ENCODE measurements at regions not wholly inside any gene's neighbourhood (a gene's known extent, or its start where the extent isn't known, plus 50 kb on each side); places are given as distances from the start of the nearest gene placed in this dataset.

DNA sequence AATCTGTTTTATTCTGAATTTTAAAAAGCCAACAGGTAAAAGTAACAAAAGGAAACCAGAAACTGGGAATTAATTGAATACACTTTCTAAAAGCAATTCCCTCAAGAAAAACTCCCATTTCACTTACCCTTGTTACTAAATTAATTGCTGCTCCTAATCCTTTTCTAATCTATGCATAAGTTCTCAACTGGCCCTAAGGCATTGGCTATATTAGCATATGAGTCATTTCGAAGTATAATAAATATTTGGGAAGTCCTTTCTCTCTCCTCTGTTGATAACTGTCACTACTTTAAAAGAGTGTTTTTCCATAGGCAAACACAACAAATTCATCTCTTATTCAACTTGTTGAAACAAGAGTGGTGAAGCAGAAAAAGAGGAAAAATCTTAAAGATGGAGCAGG lies 486.5 kb upstream of the HTR2C start:
- no peaks in the 10 kb centered on the region for H3K27me3 ChIP-seq
- WGBS, 2 donors, result 18 to 25% methylated on average over 1 of the region's 1 CpG
- no peak overlapping the region for H3K4me3 ChIP-seq
- no peak for TF ChIP-seq POLR2A (IDR thresholded peaks at IDR 0.05)
- TF ChIP-seq, protein P1, sequence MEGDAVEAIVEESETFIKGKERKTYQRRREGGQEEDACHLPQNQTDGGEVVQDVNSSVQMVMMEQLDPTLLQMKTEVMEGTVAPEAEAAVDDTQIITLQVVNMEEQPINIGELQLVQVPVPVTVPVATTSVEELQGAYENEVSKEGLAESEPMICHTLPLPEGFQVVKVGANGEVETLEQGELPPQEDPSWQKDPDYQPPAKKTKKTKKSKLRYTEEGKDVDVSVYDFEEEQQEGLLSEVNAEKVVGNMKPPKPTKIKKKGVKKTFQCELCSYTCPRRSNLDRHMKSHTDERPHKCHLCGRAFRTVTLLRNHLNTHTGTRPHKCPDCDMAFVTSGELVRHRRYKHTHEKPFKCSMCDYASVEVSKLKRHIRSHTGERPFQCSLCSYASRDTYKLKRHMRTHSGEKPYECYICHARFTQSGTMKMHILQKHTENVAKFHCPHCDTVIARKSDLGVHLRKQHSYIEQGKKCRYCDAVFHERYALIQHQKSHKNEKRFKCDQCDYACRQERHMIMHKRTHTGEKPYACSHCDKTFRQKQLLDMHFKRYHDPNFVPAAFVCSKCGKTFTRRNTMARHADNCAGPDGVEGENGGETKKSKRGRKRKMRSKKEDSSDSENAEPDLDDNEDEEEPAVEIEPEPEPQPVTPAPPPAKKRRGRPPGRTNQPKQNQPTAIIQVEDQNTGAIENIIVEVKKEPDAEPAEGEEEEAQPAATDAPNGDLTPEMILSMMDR (IDR thresholded peaks at IDR 0.05), result no peak
- intact Hi-C loops (cut with DNase I), result no loop called here
- DNase-seq, result no peak
- no peak overlapping the region for H3K27ac ChIP-seq
- H3K36me3 ChIP-seq, result no peaks in the 10 kb centered on the region
- no peaks in the 10 kb centered on the region for H3K4me1 ChIP-seq
- peaks cover 0 to under 1% (median 0%) of the 10 kb centered on the region in 3 donors for H3K9me3 ChIP-seq

DNA sequence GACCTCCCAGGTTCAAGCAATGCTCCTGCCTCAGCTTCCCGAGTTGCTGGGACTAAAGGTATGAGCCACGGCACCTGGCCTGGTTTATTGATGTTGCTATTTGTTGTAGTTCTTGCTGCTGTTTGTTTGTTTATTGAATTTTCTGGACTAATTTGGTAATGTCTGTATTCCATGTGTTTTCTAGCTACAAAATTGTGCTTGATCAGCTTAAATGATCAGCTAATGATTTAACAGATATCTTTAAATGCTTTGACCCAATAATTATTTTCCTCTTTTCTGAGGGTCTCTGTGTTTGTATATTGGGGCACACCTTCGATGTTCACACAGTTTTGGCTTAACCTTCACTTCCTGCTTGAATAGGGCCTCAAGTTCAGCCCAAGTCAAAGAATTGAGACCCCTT lies 488.1 kb upstream of the HTR2C start:
- TF ChIP-seq, protein P1 (IDR thresholded peaks at IDR 0.05), result no peak
- TF ChIP-seq POLR2A (IDR thresholded peaks at IDR 0.05), result no peak
- intact Hi-C loops (cut with DNase I), result no loop called here
- Histone ChIP-seq H3K27me3 (no peaks in the 10 kb centered on the region), H3K4me1 (no peaks in the 10 kb centered on the region), H3K4me3 (no peak overlapping the region), H3K36me3 (no peaks in the 10 kb centered on the region), H3K27ac (no peak overlapping the region), H3K9me3 (peaks cover 0 to 5% (median 0%) of the 10 kb centered on the region in 3 donors)
- WGBS, 2 donors, result 59 to 70% methylated on average over 1 to 3 of the region's 3 CpGs
- no peak for DNase-seq

DNA sequence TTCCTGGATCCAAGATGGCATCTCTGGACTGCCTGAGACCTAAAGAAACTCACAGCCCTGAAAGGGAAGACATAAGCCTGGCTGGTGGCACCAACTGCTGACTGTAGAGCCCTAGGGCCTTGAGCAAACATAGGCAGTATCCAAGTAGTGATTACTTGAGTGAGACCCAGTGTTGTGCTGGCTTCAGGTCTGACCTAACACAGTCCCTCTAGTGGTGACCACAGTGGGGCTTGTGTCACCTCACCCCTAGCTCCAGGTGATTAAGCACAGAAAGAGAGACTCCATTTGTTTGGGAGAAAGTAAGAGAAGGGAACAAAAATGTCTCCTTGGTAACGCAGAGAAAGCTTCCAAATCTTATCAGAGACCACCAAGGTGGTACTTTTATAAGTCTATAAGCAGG lies 496.3 kb upstream of the HTR2C start:
- no peak for DNase-seq
- Histone ChIP-seq H3K4me1 (no peaks in the 10 kb centered on the region), H3K4me3 (no peak overlapping the region), H3K27ac (no peak overlapping the region), H3K36me3 (no peaks in the 10 kb centered on the region), H3K27me3 (no peaks in the 10 kb centered on the region), H3K9me3 (peaks cover 0 to 5% (median 0%) of the 10 kb centered on the region in 3 donors)
- WGBS, 2 donors, result 44 to 83% methylated on average over 1 of the region's 1 CpG
- TF ChIP-seq, protein P1 (IDR thresholded peaks at IDR 0.05), result no peak
- TF ChIP-seq POLR2A (IDR thresholded peaks at IDR 0.05), result no peak
- intact Hi-C loops (cut with DNase I), result no loop called here

DNA sequence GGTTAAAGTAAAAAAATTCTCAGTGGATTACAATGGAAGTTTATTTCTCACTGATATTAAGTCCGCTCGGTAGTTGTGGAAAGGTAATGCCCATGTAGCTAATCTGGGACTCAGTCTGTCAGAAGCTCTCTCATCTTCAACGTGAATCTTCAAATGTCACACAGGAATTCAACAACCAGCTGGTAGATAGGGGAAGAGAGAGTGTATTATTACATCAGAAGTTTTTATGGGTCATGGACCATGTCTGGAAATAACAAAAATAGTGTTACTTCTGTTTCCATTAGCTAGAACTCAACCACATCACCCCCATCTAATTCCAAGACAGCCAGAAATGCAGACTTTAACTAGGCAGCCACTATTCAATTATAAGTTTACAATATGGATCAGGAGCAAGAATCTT lies 506.1 kb upstream of the HTR2C start:
- intact Hi-C loops (cut with DNase I), result no loop called here
- Histone ChIP-seq H3K27me3 (no peaks in the 10 kb centered on the region), H3K4me1 (no peaks in the 10 kb centered on the region), H3K36me3 (no peaks in the 10 kb centered on the region), H3K27ac (no peak overlapping the region), H3K9me3 (no peaks in the 10 kb centered on the region), H3K4me3 (no peak overlapping the region)
- 61 to 84% methylated on average over 3 of the region's 3 CpGs for WGBS, 2 donors
- TF ChIP-seq, protein P1 (IDR thresholded peaks at IDR 0.05), result no peak
- no peak for TF ChIP-seq POLR2A (IDR thresholded peaks at IDR 0.05)
- no peak for DNase-seq

DNA sequence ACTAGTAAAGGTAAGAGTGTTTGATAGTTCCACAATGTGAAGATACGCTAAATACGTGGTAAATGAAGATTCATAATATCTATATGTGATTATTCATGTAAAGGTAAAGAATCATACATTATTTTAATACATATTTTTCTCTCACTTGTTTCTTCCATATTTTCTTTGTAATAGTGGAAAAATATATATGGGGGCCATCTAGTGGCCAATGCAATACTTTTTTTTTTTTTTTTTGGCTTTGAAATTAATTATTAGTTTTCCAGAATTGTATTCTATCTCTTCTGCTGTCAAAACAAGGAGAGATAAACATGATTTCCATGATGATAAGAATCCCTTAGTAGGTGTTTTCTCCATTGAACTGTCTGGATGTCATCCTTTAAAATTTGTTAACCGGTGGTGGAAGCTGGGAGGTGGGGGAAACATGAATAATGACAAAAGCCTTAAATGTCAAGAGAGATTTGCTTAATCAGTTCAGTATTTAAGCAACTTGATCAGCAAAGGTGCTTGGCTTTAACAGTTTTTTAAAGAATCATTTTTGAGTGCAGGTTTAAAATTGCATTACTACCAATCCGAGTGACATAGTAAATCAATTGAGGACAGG lies 508.7 kb upstream of the HTR2C start:
- TF ChIP-seq, protein P1 (IDR thresholded peaks at IDR 0.05), result no peak
- TF ChIP-seq POLR2A (IDR thresholded peaks at IDR 0.05), result no peak
- WGBS, 2 donors, result 53 to 67% methylated on average over 4 of the region's 4 CpGs
- Histone ChIP-seq H3K27ac (no peak overlapping the region), H3K9me3 (no peaks in the 10 kb centered on the region), H3K4me3 (no peak overlapping the region), H3K4me1 (no peaks in the 10 kb centered on the region), H3K36me3 (no peaks in the 10 kb centered on the region), H3K27me3 (no peaks in the 10 kb centered on the region)
- no peak for DNase-seq
- intact Hi-C loops (cut with DNase I), result no loop called here

Data from esophagus squamous epithelium (tissue), 5 donors.